22Rv1 (cell line): ENCODE measurements at regions not wholly inside any gene's neighbourhood (a gene's known extent, or its start where the extent isn't known, plus 50 kb on each side); places are given as distances from the start of the nearest gene placed in this dataset.

Experiments
- H3K27ac ChIP-seq: fragments of 450-650 bp; 2 replicates; pipeline ENCODE4 v1.5.1; 2017
- CTCF ChIP-seq: fragments of 450-650 bp; IDR thresholded peaks from 2 replicates; pipeline ENCODE4 v1.5.1; 2017; ENCODE audit warnings: mild to moderate bottlenecking
- ZFX ChIP-seq: fragments of 450-650 bp; IDR thresholded peaks from 2 replicates; pipeline ENCODE4 v1.6.1; 2017; ENCODE audit warnings: antibody characterized with exemption, borderline replicate concordance

GRCh38 chr9:7520396-7520795 lies 279.2 kb downstream of the DMAC1 start:
- TF ChIP-seq ZFX (no peak), CTCF (no peak)
- no peak overlapping the region for H3K27ac ChIP-seq

GRCh38 chr9:7516376-7516775 lies 283.2 kb downstream of the DMAC1 start:
- no peak overlapping the region for H3K27ac ChIP-seq
- TF ChIP-seq ZFX (no peak), CTCF (no peak)

GRCh38 chr9:7510199-7510598 lies 289.4 kb downstream of the DMAC1 start:
- H3K27ac ChIP-seq = no peak overlapping the region
- TF ChIP-seq CTCF (no peak), ZFX (no peak)

- H3K27ac ChIP-seq = no peak overlapping the region
These were observed 289.9 kb downstream of the DMAC1 start for GRCh38 chr9:7509576-7510145.

GRCh38 chr9:7508516-7508915 lies 291.1 kb downstream of the DMAC1 start:
- no peak overlapping the region for H3K27ac ChIP-seq
- TF ChIP-seq ZFX = no peak

More at GRCh38 chr9:7509576-7510145, 289.9 kb downstream of the DMAC1 start:
- TF ChIP-seq ZFX (no peak), CTCF (no peak)

- TF ChIP-seq ZFX (no peak), CTCF (no peak)
- no peak overlapping the region for H3K27ac ChIP-seq
These were observed 291.9 kb downstream of the DMAC1 start for GRCh38 chr9:7507566-7508270.

GRCh38 chr9:7507026-7507425 lies 292.6 kb downstream of the DMAC1 start:
- no peak for TF ChIP-seq CTCF
- TF ChIP-seq ZFX = no peak
- H3K27ac ChIP-seq = no peak overlapping the region

- H3K27ac ChIP-seq = no peak overlapping the region
- no peak for TF ChIP-seq CTCF
- TF ChIP-seq ZFX = no peak
These were observed 299.1 kb downstream of the DMAC1 start for GRCh38 chr9:7500521-7500920.
